Thymus (tissue), 11 donors: ENCODE measurements at regions not wholly inside any gene's neighbourhood (a gene's known extent, or its start where the extent isn't known, plus 50 kb on each side); places are given as distances from the start of the nearest gene placed in this dataset.

Experiments used
- DNase-seq, 9 donors: peaks; one replicate each; pipeline ENCODE4 v3.0.0-alpha.2; 2013; ENCODE audit warnings: low spot score in 9 of 9, low read depth in 6 of 9, missing footprints in 1 of 9
- H3K27ac ChIP-seq, 2 donors: one replicate each; pipeline ENCODE4 v1.5.1; 2013; ENCODE audit warnings: control low read depth in 1 of 2, low read depth in 1 of 2, low read length in 1 of 2, mild to moderate bottlenecking in 1 of 2, moderate library complexity in 1 of 2
- H3K27me3 ChIP-seq, 2 donors: one replicate each; pipeline ENCODE4 v1.5.1; 2013; ENCODE audit warnings: low read length in 1 of 2; ENCODE audit not compliant: control insufficient read depth in 2 of 2, insufficient read depth in 1 of 2
- H3K36me3 ChIP-seq, 2 donors: one replicate each; pipeline ENCODE4 v1.5.1; 2013; ENCODE audit warnings: low read length in 1 of 2, mild to moderate bottlenecking in 1 of 2, moderate library complexity in 1 of 2; ENCODE audit not compliant: control insufficient read depth in 2 of 2, insufficient read depth in 2 of 2
- H3K4me1 ChIP-seq, 2 donors: one replicate each; pipeline ENCODE4 v1.5.1; 2013; ENCODE audit warnings: low read length in 2 of 2; ENCODE audit not compliant: control insufficient read depth in 2 of 2, insufficient read depth in 2 of 2
- H3K4me3 ChIP-seq, 2 donors: one replicate each; pipeline ENCODE4 v1.5.1; 2013; ENCODE audit warnings: low read length in 2 of 2, control low read depth in 1 of 2, mild to moderate bottlenecking in 1 of 2
- H3K9me3 ChIP-seq, 2 donors: one replicate each; pipeline ENCODE4 v1.5.1; 2013; ENCODE audit warnings: low read length in 1 of 2, mild to moderate bottlenecking in 1 of 2; ENCODE audit not compliant: control insufficient read depth in 2 of 2, insufficient read depth in 1 of 2
- WGBS: extraction: QIAGEN DNeasy Blood & Tissue Kit; methylation state at CpG from one replicate; pipeline ENCODE4 v1.1.7; 2013; 5-methylcytosine and 5-hydroxymethylcytosine counted together
- donor health status: healthy.

GRCh38 chr6:47360388-47360787, 50.7 kb upstream of the TNFRSF21 start:
- Histone ChIP-seq H3K9me3 (no peaks in the 10 kb centered on the region), H3K4me3 (no peak overlapping the region)
- peak in 1 of 9 donors; percentile 6 for DNase-seq

GRCh38 chr6:47362857-47363461, 53.3 kb upstream of the TNFRSF21 start:
- Histone ChIP-seq H3K27ac (no peak overlapping the region), H3K9me3 (no peaks in the 10 kb centered on the region), H3K36me3 (no peaks in the 10 kb centered on the region), H3K27me3 (no peaks in the 10 kb centered on the region), H3K4me1 (no peaks in the 10 kb centered on the region), H3K4me3 (no peak overlapping the region)
- 99% methylated on average over 10 of the region's 10 CpGs for WGBS
- no peak for DNase-seq

More at GRCh38 chr6:47360388-47360787, 50.7 kb upstream of the TNFRSF21 start:
- H3K27me3 ChIP-seq, result no peaks in the 10 kb centered on the region
- H3K27ac ChIP-seq, result no peak overlapping the region
- H3K4me1 ChIP-seq, result no peaks in the 10 kb centered on the region
- no peaks in the 10 kb centered on the region for H3K36me3 ChIP-seq

GRCh38 chr6:47363736-47364135, 54.0 kb upstream of the TNFRSF21 start:
- Histone ChIP-seq H3K9me3 (no peaks in the 10 kb centered on the region), H3K36me3 (no peaks in the 10 kb centered on the region), H3K4me3 (no peak overlapping the region), H3K4me1 (no peaks in the 10 kb centered on the region), H3K27me3 (no peaks in the 10 kb centered on the region), H3K27ac (no peak overlapping the region)
- no peak for DNase-seq

GRCh38 chr6:47366335-47366890, 56.7 kb upstream of the TNFRSF21 start:
- H3K27me3 ChIP-seq, result no peaks in the 10 kb centered on the region
- H3K9me3 ChIP-seq, result no peaks in the 10 kb centered on the region
- 83% methylated on average over 2 of the region's 2 CpGs for WGBS
- no peaks in the 10 kb centered on the region for H3K4me1 ChIP-seq
- no peak overlapping the region for H3K27ac ChIP-seq
- no peak overlapping the region for H3K4me3 ChIP-seq
- no peaks in the 10 kb centered on the region for H3K36me3 ChIP-seq
- DNase-seq, result no peak

GRCh38 chr6:47371139-47371869, 61.6 kb upstream of the TNFRSF21 start:
- Histone ChIP-seq H3K27ac (no peak overlapping the region), H3K27me3 (no peaks in the 10 kb centered on the region), H3K4me3 (no peak overlapping the region), H3K4me1 (no peaks in the 10 kb centered on the region), H3K36me3 (no peaks in the 10 kb centered on the region), H3K9me3 (no peaks in the 10 kb centered on the region)
- WGBS, result 96% methylated on average over 6 of the region's 6 CpGs
- no peak for DNase-seq

GRCh38 chr6:47371870-47372255, 62.2 kb upstream of the TNFRSF21 start:
- no peaks in the 10 kb centered on the region for H3K27me3 ChIP-seq
- no peaks in the 10 kb centered on the region for H3K36me3 ChIP-seq
- no peaks in the 10 kb centered on the region for H3K9me3 ChIP-seq
- no peaks in the 10 kb centered on the region for H3K4me1 ChIP-seq
- H3K27ac ChIP-seq, result no peak overlapping the region
- H3K4me3 ChIP-seq, result no peak overlapping the region
- no peak for DNase-seq

GRCh38 chr6:47372318-47372717, 62.6 kb upstream of the TNFRSF21 start:
- no peak overlapping the region for H3K4me3 ChIP-seq
- H3K27ac ChIP-seq, result no peak overlapping the region
- DNase-seq, result no peak
- H3K27me3 ChIP-seq, result no peaks in the 10 kb centered on the region
- H3K9me3 ChIP-seq, result no peaks in the 10 kb centered on the region
- H3K36me3 ChIP-seq, result no peaks in the 10 kb centered on the region
- no peaks in the 10 kb centered on the region for H3K4me1 ChIP-seq
- 99% methylated on average over 1 of the region's 1 CpG for WGBS

GRCh38 chr6:47375426-47375825, 65.7 kb upstream of the TNFRSF21 start:
- no peaks in the 10 kb centered on the region for H3K4me1 ChIP-seq
- H3K9me3 ChIP-seq, result no peaks in the 10 kb centered on the region
- no peaks in the 10 kb centered on the region for H3K36me3 ChIP-seq
- WGBS, result 86% methylated on average over 1 of the region's 1 CpG
- no peaks in the 10 kb centered on the region for H3K27me3 ChIP-seq
- no peak overlapping the region for H3K27ac ChIP-seq
- DNase-seq, result peak in 1 of 9 donors; percentile 12
- no peak overlapping the region for H3K4me3 ChIP-seq

- Histone ChIP-seq H3K27me3 (no peaks in the 10 kb centered on the region), H3K4me1 (no peaks in the 10 kb centered on the region), H3K9me3 (no peaks in the 10 kb centered on the region), H3K36me3 (no peaks in the 10 kb centered on the region), H3K4me3 (no peak overlapping the region), H3K27ac (no peak overlapping the region)
- WGBS, result 69% methylated on average over 15 of the region's 15 CpGs
- DNase-seq, result peak in 2 of 9 donors; percentile 2 to 21
Measured at GRCh38 chr6:47376930-47377329, 67.2 kb upstream of the TNFRSF21 start.
